ENCODE measurements at regions not wholly inside any gene's neighbourhood (a gene's known extent, or its start where the extent isn't known, plus 50 kb on each side); places are given as distances from the start of the nearest gene placed in this dataset.

- Histone ChIP-seq H3K4me1 (ENCODE audit: control insufficient read depth in 2 of 3, insufficient read depth in 2 of 3, low read depth in 1 of 3, low read length in 3 of 3) (no peaks in the 10 kb centered on the region), H3K36me3 (ENCODE audit: control insufficient read depth in 2 of 3, insufficient read depth in 3 of 3, low read length in 3 of 3) (no peaks in the 10 kb centered on the region), H3K4me3 (ENCODE audit: low read length in 3 of 3) (no peak overlapping the region), H3K27me3 (ENCODE audit: control insufficient read depth, insufficient read depth, low read length) (no peaks in the 10 kb centered on the region), H3K9ac (ENCODE audit: low read length in 3 of 3) (no peak overlapping the region), H3K27ac (ENCODE audit: low read depth in 2 of 2, low read length in 2 of 2) (no peak overlapping the region), H3K9me3 (ENCODE audit: control insufficient read depth in 2 of 3, insufficient read depth in 1 of 3, low read length in 3 of 3) (peaks cover 0 to 5% (median 0%) of the 10 kb centered on the region in 3 donors)
- DNase-seq = no peak
- intact Hi-C loops (cut with DNase I) = no loop called here
- FAIRE-seq = no peak
- no peak for TF ChIP-seq CTCF (IDR thresholded peaks at IDR 0.05; ENCODE audit: borderline replicate concordance, extremely low read depth, insufficient read depth)
Measured at GRCh38 chr2:175662335-175662734, 339.7 kb downstream of the LNPK start.

DNA sequence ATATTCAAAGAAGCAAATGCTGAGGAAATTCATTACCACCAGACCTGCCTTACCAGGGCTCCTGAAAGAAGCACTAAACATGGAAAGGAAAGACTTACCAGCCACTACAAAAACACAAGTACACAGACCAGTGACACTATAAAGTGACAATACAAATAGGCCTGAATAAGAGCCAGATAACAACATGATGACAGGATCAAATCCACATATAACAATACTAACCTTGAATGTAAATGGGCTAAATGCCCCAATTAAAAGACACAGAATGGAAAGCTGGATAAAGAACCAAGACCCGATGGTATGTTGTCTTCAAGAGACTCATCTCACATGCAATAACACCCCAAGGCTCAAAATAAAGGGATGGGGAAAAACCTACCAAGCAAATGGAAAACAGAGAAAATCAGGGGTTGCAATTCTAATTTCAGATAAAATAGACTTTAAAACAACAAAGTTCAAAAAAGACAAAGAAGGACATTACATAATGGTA, 353.4 kb downstream of the LNPK start:
- H3K27me3 ChIP-seq (ENCODE audit: control insufficient read depth, insufficient read depth, low read length) = no peaks in the 10 kb centered on the region
- DNase-seq (no peak), FAIRE-seq (no peak)
- no peaks in the 10 kb centered on the region for H3K36me3 ChIP-seq (ENCODE audit: control insufficient read depth in 2 of 3, insufficient read depth in 3 of 3, low read length in 3 of 3)
- intact Hi-C loops (cut with DNase I) = no loop called here
- H3K4me3 ChIP-seq (ENCODE audit: low read length in 3 of 3) = no peak overlapping the region
- H3K9me3 ChIP-seq (ENCODE audit: control insufficient read depth in 2 of 3, insufficient read depth in 1 of 3, low read length in 3 of 3) = peaks cover 0 to 6% (median 0%) of the 10 kb centered on the region in 3 donors
- H3K9ac ChIP-seq (ENCODE audit: low read length in 3 of 3) = no peak overlapping the region
- H3K4me1 ChIP-seq (ENCODE audit: control insufficient read depth in 2 of 3, insufficient read depth in 2 of 3, low read depth in 1 of 3, low read length in 3 of 3) = no peaks in the 10 kb centered on the region
- no peak for TF ChIP-seq CTCF (IDR thresholded peaks at IDR 0.05; ENCODE audit: borderline replicate concordance, extremely low read depth, insufficient read depth)
- H3K27ac ChIP-seq (ENCODE audit: low read depth in 2 of 2, low read length in 2 of 2) = no peak overlapping the region

DNA sequence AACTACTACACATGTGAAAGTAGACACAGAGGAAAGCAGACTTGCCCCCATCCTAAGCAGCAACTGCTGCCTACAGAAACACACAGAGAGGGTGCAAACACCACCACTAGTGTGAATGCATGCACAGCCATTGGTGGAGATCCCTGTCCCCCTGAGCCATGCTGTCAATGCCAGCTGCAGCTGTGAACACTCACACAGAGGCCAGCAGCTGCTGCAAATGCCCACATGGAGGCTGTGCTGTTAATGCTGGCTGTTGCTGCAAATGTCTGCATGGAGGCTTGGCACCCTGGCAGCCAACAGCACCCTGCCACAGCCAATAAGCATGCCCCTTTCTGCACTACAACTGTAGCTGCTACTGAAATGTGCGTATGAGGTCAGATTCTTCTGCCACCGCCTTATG, 355.0 kb downstream of the LNPK start:
- no peaks in the 10 kb centered on the region for H3K27me3 ChIP-seq (ENCODE audit: control insufficient read depth, insufficient read depth, low read length)
- TF ChIP-seq CTCF (IDR thresholded peaks at IDR 0.05; ENCODE audit: borderline replicate concordance, extremely low read depth, insufficient read depth) = no peak

DNA sequence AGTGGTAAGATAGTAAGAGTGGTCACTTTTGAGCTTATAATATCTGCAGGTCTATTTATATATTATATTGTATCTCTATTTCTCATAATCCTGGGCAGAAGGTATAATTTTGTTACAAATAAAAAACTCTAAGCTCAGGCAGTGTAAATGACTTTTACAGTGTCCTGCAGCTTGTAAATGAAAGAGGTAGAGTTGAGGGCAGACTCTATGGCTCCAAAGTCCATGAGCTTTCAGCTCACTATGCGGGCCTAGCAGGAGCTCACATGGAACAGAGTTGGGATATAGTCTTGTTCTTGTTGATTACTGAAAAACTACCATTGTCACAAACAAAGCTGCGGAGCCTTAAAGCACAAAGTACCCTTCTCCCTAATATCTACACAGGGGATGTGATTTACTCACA, 361.4 kb downstream of the LNPK start:
- intact Hi-C loops (cut with DNase I) = no loop called here
- no peak overlapping the region for H3K27ac ChIP-seq (ENCODE audit: low read depth in 2 of 2, low read length in 2 of 2)
- no peaks in the 10 kb centered on the region for H3K27me3 ChIP-seq (ENCODE audit: control insufficient read depth, insufficient read depth, low read length)
- H3K36me3 ChIP-seq (ENCODE audit: control insufficient read depth in 2 of 3, insufficient read depth in 3 of 3, low read length in 3 of 3) = no peaks in the 10 kb centered on the region
- H3K4me1 ChIP-seq (ENCODE audit: control insufficient read depth in 2 of 3, insufficient read depth in 2 of 3, low read depth in 1 of 3, low read length in 3 of 3) = no peaks in the 10 kb centered on the region
- DNase-seq (no peak), FAIRE-seq (no peak)
- H3K9ac ChIP-seq (ENCODE audit: low read length in 3 of 3) = no peak overlapping the region
- no peaks in the 10 kb centered on the region for H3K9me3 ChIP-seq (ENCODE audit: control insufficient read depth in 2 of 3, insufficient read depth in 1 of 3, low read length in 3 of 3)
- no peak overlapping the region for H3K4me3 ChIP-seq (ENCODE audit: low read length in 3 of 3)
- TF ChIP-seq CTCF (IDR thresholded peaks at IDR 0.05; ENCODE audit: borderline replicate concordance, extremely low read depth, insufficient read depth) = no peak

More for the DNA sequence above, 355.0 kb downstream of the LNPK start:
- no peak overlapping the region for H3K4me3 ChIP-seq (ENCODE audit: low read length in 3 of 3)
- H3K9me3 ChIP-seq (ENCODE audit: control insufficient read depth in 2 of 3, insufficient read depth in 1 of 3, low read length in 3 of 3) = peaks cover 0 to 6% (median 0%) of the 10 kb centered on the region in 3 donors
- H3K9ac ChIP-seq (ENCODE audit: low read length in 3 of 3) = no peak overlapping the region
- no peak for FAIRE-seq
- H3K4me1 ChIP-seq (ENCODE audit: control insufficient read depth in 2 of 3, insufficient read depth in 2 of 3, low read depth in 1 of 3, low read length in 3 of 3) = no peaks in the 10 kb centered on the region
- no peak overlapping the region for H3K27ac ChIP-seq (ENCODE audit: low read depth in 2 of 2, low read length in 2 of 2)
- no peak for DNase-seq
- no peaks in the 10 kb centered on the region for H3K36me3 ChIP-seq (ENCODE audit: control insufficient read depth in 2 of 3, insufficient read depth in 3 of 3, low read length in 3 of 3)
- intact Hi-C loops (cut with DNase I) = no loop called here

All from kidney (tissue), 13 donors.